ENCODE measurements at regions not wholly inside any gene's neighbourhood (a gene's known extent, or its start where the extent isn't known, plus 50 kb on each side); places are given as distances from the start of the nearest gene placed in this dataset.

GRCh38 chr20:23230766-23231385 is 119.7 kb upstream of the NXT1 start:
- no peaks in the 10 kb centered on the region for H3K36me3 ChIP-seq (ENCODE audit: insufficient read depth, low read length)
- no peak overlapping the region for H3K4me3 ChIP-seq (ENCODE audit: low read length)
- WGBS, result 91% methylated on average over 16 of the region's 16 CpGs
- no peaks in the 10 kb centered on the region for H3K4me1 ChIP-seq (ENCODE audit: insufficient read depth, low read length)
- 0 out of 2 replicates have a peak, but pooled peaks cover 5% of the 10 kb centered on the region for H3K9me3 ChIP-seq (ENCODE audit: insufficient read depth, low read depth, low read length)
- no peak overlapping the region for H3K27ac ChIP-seq (ENCODE audit: low read depth, low read length)
- no peaks in the 10 kb centered on the region for H3K27me3 ChIP-seq (ENCODE audit: insufficient read depth, low read length)
- no peak overlapping the region for H3K9ac ChIP-seq (ENCODE audit: low read depth, low read length)

GRCh38 chr20:23229989-23230388 is 120.6 kb upstream of the NXT1 start:
- no peaks in the 10 kb centered on the region for H3K36me3 ChIP-seq (ENCODE audit: insufficient read depth, low read length)
- no peak overlapping the region for H3K27ac ChIP-seq (ENCODE audit: low read depth, low read length)

GRCh38 chr20:23228912-23229311 is 121.7 kb upstream of the NXT1 start:
- Histone ChIP-seq H3K27ac (ENCODE audit: low read depth, low read length) (no peak overlapping the region), H3K4me1 (ENCODE audit: insufficient read depth, low read length) (no peaks in the 10 kb centered on the region), H3K27me3 (ENCODE audit: insufficient read depth, low read length) (no peaks in the 10 kb centered on the region), H3K4me3 (ENCODE audit: low read length) (no peak overlapping the region), H3K9ac (ENCODE audit: low read depth, low read length) (no peak overlapping the region), H3K36me3 (ENCODE audit: insufficient read depth, low read length) (no peaks in the 10 kb centered on the region), H3K9me3 (ENCODE audit: insufficient read depth, low read depth, low read length) (0 out of 2 replicates have a peak, but pooled peaks cover 5% of the 10 kb centered on the region)
- WGBS, result 93% methylated on average over 3 of the region's 3 CpGs

More at GRCh38 chr20:23229989-23230388, 120.6 kb upstream of the NXT1 start:
- Histone ChIP-seq H3K4me3 (ENCODE audit: low read length) (no peak overlapping the region), H3K27me3 (ENCODE audit: insufficient read depth, low read length) (no peaks in the 10 kb centered on the region), H3K9ac (ENCODE audit: low read depth, low read length) (no peak overlapping the region), H3K4me1 (ENCODE audit: insufficient read depth, low read length) (no peaks in the 10 kb centered on the region), H3K9me3 (ENCODE audit: insufficient read depth, low read depth, low read length) (0 out of 2 replicates have a peak, but pooled peaks cover 5% of the 10 kb centered on the region)
- WGBS, result 86% methylated on average over 3 of the region's 3 CpGs

GRCh38 chr20:23227976-23228375 is 122.6 kb upstream of the NXT1 start:
- WGBS, result 97% methylated on average over 7 of the region's 7 CpGs
- Histone ChIP-seq H3K36me3 (ENCODE audit: insufficient read depth, low read length) (no peaks in the 10 kb centered on the region), H3K27me3 (ENCODE audit: insufficient read depth, low read length) (no peaks in the 10 kb centered on the region), H3K4me1 (ENCODE audit: insufficient read depth, low read length) (no peaks in the 10 kb centered on the region), H3K27ac (ENCODE audit: low read depth, low read length) (no peak overlapping the region), H3K9me3 (ENCODE audit: insufficient read depth, low read depth, low read length) (0 out of 2 replicates have a peak, but pooled peaks cover 5% of the 10 kb centered on the region), H3K9ac (ENCODE audit: low read depth, low read length) (no peak overlapping the region), H3K4me3 (ENCODE audit: low read length) (no peak overlapping the region)

GRCh38 chr20:23227274-23227673 is 123.3 kb upstream of the NXT1 start:
- Histone ChIP-seq H3K9ac (ENCODE audit: low read depth, low read length) (no peak overlapping the region), H3K27ac (ENCODE audit: low read depth, low read length) (no peak overlapping the region), H3K9me3 (ENCODE audit: insufficient read depth, low read depth, low read length) (0 out of 2 replicates have a peak, but pooled peaks cover 2% of the 10 kb centered on the region), H3K36me3 (ENCODE audit: insufficient read depth, low read length) (no peaks in the 10 kb centered on the region), H3K27me3 (ENCODE audit: insufficient read depth, low read length) (no peaks in the 10 kb centered on the region), H3K4me3 (ENCODE audit: low read length) (no peak overlapping the region), H3K4me1 (ENCODE audit: insufficient read depth, low read length) (no peaks in the 10 kb centered on the region)
- 93% methylated on average over 4 of the region's 4 CpGs for WGBS

GRCh38 chr20:23226612-23227265 is 123.9 kb upstream of the NXT1 start:
- no peaks in the 10 kb centered on the region for H3K9me3 ChIP-seq (ENCODE audit: insufficient read depth, low read depth, low read length)
- H3K9ac ChIP-seq (ENCODE audit: low read depth, low read length), result no peak overlapping the region
- H3K36me3 ChIP-seq (ENCODE audit: insufficient read depth, low read length), result no peaks in the 10 kb centered on the region
- H3K27me3 ChIP-seq (ENCODE audit: insufficient read depth, low read length), result no peaks in the 10 kb centered on the region
- H3K4me3 ChIP-seq (ENCODE audit: low read length), result no peak overlapping the region
- no peak overlapping the region for H3K27ac ChIP-seq (ENCODE audit: low read depth, low read length)
- no peaks in the 10 kb centered on the region for H3K4me1 ChIP-seq (ENCODE audit: insufficient read depth, low read length)
- 83% methylated on average over 2 of the region's 2 CpGs for WGBS

GRCh38 chr20:23225407-23226060 is 125.1 kb upstream of the NXT1 start:
- Histone ChIP-seq H3K4me1 (ENCODE audit: insufficient read depth, low read length) (no peaks in the 10 kb centered on the region), H3K27ac (ENCODE audit: low read depth, low read length) (no peak overlapping the region), H3K9ac (ENCODE audit: low read depth, low read length) (no peak overlapping the region)

GRCh38 chr20:23224806-23225205 is 125.8 kb upstream of the NXT1 start:
- H3K4me1 ChIP-seq (ENCODE audit: insufficient read depth, low read length), result no peaks in the 10 kb centered on the region
- no peak overlapping the region for H3K9ac ChIP-seq (ENCODE audit: low read depth, low read length)
- 0 out of 2 replicates have a peak, but pooled peaks cover 7% of the 10 kb centered on the region for H3K9me3 ChIP-seq (ENCODE audit: insufficient read depth, low read depth, low read length)
- no peak overlapping the region for H3K27ac ChIP-seq (ENCODE audit: low read depth, low read length)
- no peaks in the 10 kb centered on the region for H3K27me3 ChIP-seq (ENCODE audit: insufficient read depth, low read length)
- WGBS, result 91% methylated on average over 4 of the region's 5 CpGs
- H3K4me3 ChIP-seq (ENCODE audit: low read length), result no peak overlapping the region
- H3K36me3 ChIP-seq (ENCODE audit: insufficient read depth, low read length), result no peaks in the 10 kb centered on the region

More at GRCh38 chr20:23225407-23226060, 125.1 kb upstream of the NXT1 start:
- Histone ChIP-seq H3K9me3 (ENCODE audit: insufficient read depth, low read depth, low read length) (0 out of 2 replicates have a peak, but pooled peaks cover 7% of the 10 kb centered on the region), H3K36me3 (ENCODE audit: insufficient read depth, low read length) (no peaks in the 10 kb centered on the region), H3K4me3 (ENCODE audit: low read length) (no peak overlapping the region), H3K27me3 (ENCODE audit: insufficient read depth, low read length) (no peaks in the 10 kb centered on the region)
- 88% methylated on average over 6 of the region's 6 CpGs for WGBS

- H3K4me1 ChIP-seq (ENCODE audit: insufficient read depth, low read length), result no peaks in the 10 kb centered on the region
Observed at GRCh38 chr20:23223908-23224580, 126.5 kb upstream of the NXT1 start.

GRCh38 chr20:23222531-23223200 is 127.9 kb upstream of the NXT1 start:
- 90% methylated on average over 4 of the region's 4 CpGs for WGBS
- no peak overlapping the region for H3K4me3 ChIP-seq (ENCODE audit: low read length)
- H3K27me3 ChIP-seq (ENCODE audit: insufficient read depth, low read length), result no peaks in the 10 kb centered on the region
- no peak overlapping the region for H3K27ac ChIP-seq (ENCODE audit: low read depth, low read length)
- H3K36me3 ChIP-seq (ENCODE audit: insufficient read depth, low read length), result no peaks in the 10 kb centered on the region
- H3K4me1 ChIP-seq (ENCODE audit: insufficient read depth, low read length), result no peaks in the 10 kb centered on the region
- H3K9me3 ChIP-seq (ENCODE audit: insufficient read depth, low read depth, low read length), result 0 out of 2 replicates have a peak, but pooled peaks cover 7% of the 10 kb centered on the region
- no peak overlapping the region for H3K9ac ChIP-seq (ENCODE audit: low read depth, low read length)

More at GRCh38 chr20:23223908-23224580, 126.5 kb upstream of the NXT1 start:
- Histone ChIP-seq H3K27ac (ENCODE audit: low read depth, low read length) (no peak overlapping the region), H3K27me3 (ENCODE audit: insufficient read depth, low read length) (no peaks in the 10 kb centered on the region), H3K4me3 (ENCODE audit: low read length) (no peak overlapping the region), H3K9me3 (ENCODE audit: insufficient read depth, low read depth, low read length) (0 out of 2 replicates have a peak, but pooled peaks cover 7% of the 10 kb centered on the region), H3K9ac (ENCODE audit: low read depth, low read length) (no peak overlapping the region), H3K36me3 (ENCODE audit: insufficient read depth, low read length) (no peaks in the 10 kb centered on the region)
- 94% methylated on average over 3 of the region's 3 CpGs for WGBS
